Naive thymus-derived CD4-positive, alpha-beta T cell (primary cell): ENCODE measurements at regions not wholly inside any gene's neighbourhood (a gene's known extent, or its start where the extent isn't known, plus 50 kb on each side); places are given as distances from the start of the nearest gene placed in this dataset.
"Not testable (repeated sequence)": the region's sequence is repeated elsewhere in the genome, so short reads cannot be mapped to it uniquely, and the experiment has no call there.

ENCODE experiments used
- ATAC-seq: fragments of 150-1000 bp; cut with Tn5 transposase; 2 replicates; pipeline ENCODE4 v1.10.0; 2021; ENCODE audit warnings: mild to moderate bottlenecking, moderate library complexity
- CTCF ChIA-PET: fragments of 350-600 bp; sonication (Branson Sonifier 250); formaldehyde crosslinking; loops from one replicate; lab custom pipeline; 2021; ENCODE audit warnings: antibody characterized with exemption; lab: Charles Lee
- POLR2A ChIA-PET: fragments of 350-600 bp; sonication (Branson Sonifier 250); formaldehyde crosslinking; loops from one replicate; lab custom pipeline; 2021; ENCODE audit warnings: antibody characterized with exemption, inconsistent platforms; lab: Charles Lee
- DNase-seq, 9 donors: peaks; one replicate each; pipeline versions ENCODE4 v3.0.0 to v3.0.0-alpha.2; 2020 to 2022; ENCODE audit warnings: mixed read lengths in 1 of 9
- H3K27ac ChIP-seq: one replicate; pipeline ENCODE4 v1.7.0; 2013; ENCODE audit warnings: mild to moderate bottlenecking, low read depth, low read length, moderate library complexity
- H3K27me3 ChIP-seq, 2 donors: one replicate each; pipeline ENCODE4 v1.7.0; 2013; ENCODE audit warnings: low read length in 2 of 2, mild to moderate bottlenecking in 2 of 2, moderate library complexity in 2 of 2; ENCODE audit not compliant: control insufficient read depth in 2 of 2, insufficient read depth in 2 of 2
- H3K36me3 ChIP-seq, 3 experiments: 1 replicate in 2 of 3; 2 replicates in 1 of 3; pipeline ENCODE4 v1.7.0; 2013; ENCODE audit warnings: low read length in 3 of 3, mild to moderate bottlenecking in 3 of 3, moderate library complexity in 1 of 3; ENCODE audit not compliant: insufficient read depth in 3 of 3, control insufficient read depth in 2 of 3
- H3K4me1 ChIP-seq, 2 donors: one replicate each; pipeline ENCODE4 v1.7.0; 2013; ENCODE audit warnings: low read length in 2 of 2, mild to moderate bottlenecking in 2 of 2, moderate library complexity in 1 of 2; ENCODE audit not compliant: control insufficient read depth in 2 of 2, insufficient read depth in 2 of 2
- H3K4me3 ChIP-seq: 2 replicates; pipeline ENCODE4 v1.7.0; 2013; ENCODE audit warnings: mild to moderate bottlenecking, low read length
- H3K9me3 ChIP-seq, 3 experiments: 1 replicate in 2 of 3; 2 replicates in 1 of 3; pipeline ENCODE4 v1.7.0; 2013; ENCODE audit warnings: low read length in 3 of 3; ENCODE audit not compliant: control insufficient read depth in 2 of 3
- H3K27ac Mint-ChIP-seq, 9 donors: one replicate each; pipeline ENCODE4 v1.8.0; 2020 to 2022; ENCODE audit warnings: mixed read lengths in 9 of 9, mild to moderate bottlenecking in 8 of 9, moderate library complexity in 5 of 9, inconsistent platforms in 2 of 9
- H3K27me3 Mint-ChIP-seq, 5 donors: one replicate each; pipeline ENCODE4 v1.8.0; 2021 to 2022; ENCODE audit warnings: mixed read lengths in 5 of 5, mild to moderate bottlenecking in 1 of 5
- H3K36me3 Mint-ChIP-seq, 5 donors: one replicate each; pipeline ENCODE4 v1.8.0; 2020 to 2022; ENCODE audit warnings: mixed read lengths in 5 of 5, mild to moderate bottlenecking in 3 of 5, inconsistent platforms in 1 of 5
- H3K4me1 Mint-ChIP-seq, 7 donors: one replicate each; pipeline ENCODE4 v1.8.0; 2020 to 2022; ENCODE audit warnings: mixed read lengths in 7 of 7, mild to moderate bottlenecking in 3 of 7, inconsistent platforms in 1 of 7
- H3K4me3 Mint-ChIP-seq, 10 donors: one replicate each; pipeline ENCODE4 v1.8.0; 2020 to 2022; ENCODE audit warnings: mild to moderate bottlenecking in 10 of 10, mixed read lengths in 10 of 10, moderate library complexity in 6 of 10, inconsistent platforms in 2 of 10
- H3K9me3 Mint-ChIP-seq, 11 donors: one replicate each; pipeline ENCODE4 v1.8.0; 2020 to 2022; ENCODE audit warnings: mixed read lengths in 11 of 11, mild to moderate bottlenecking in 4 of 11, inconsistent platforms in 1 of 11, moderate library complexity in 1 of 11
- intact Hi-C, 2 donors: fragments of 100-400 bp; cut with micrococcal nuclease; formaldehyde crosslinking; loops; one replicate each; pipeline ENCODE4 v1.15.1; 2023

DNA sequence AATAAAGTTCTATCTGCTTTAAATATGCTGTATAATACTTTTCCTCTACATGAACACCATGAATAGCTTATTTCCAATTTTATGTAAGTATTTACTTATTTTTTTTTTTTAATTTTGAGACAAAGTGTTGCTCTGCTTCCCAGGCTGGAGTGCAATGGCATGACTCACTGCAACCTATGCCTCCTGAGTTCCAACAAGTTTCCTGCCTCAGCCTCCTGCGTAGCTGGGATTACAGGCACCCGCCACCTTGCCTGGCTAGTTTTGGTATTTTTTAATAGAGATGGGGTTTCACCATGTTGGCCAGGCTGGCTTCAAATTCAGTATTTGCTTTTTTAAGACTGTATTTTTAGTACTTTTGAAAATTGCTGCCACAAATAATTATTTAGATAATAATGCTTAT is 1365.9 kb downstream of the GRIK2 start:
- ATAC-seq (no peak), DNase-seq (no peak)
- no peaks in the 10 kb centered on the region for H3K27me3 ChIP-seq
- intact Hi-C loops, result no loop called here
- ChIA-PET CTCF (no interaction called here), POLR2A (no interaction called here)
- no peaks in the 10 kb centered on the region for H3K4me1 ChIP-seq
- H3K9me3 ChIP-seq, result no peaks in the 10 kb centered on the region
- Mint-ChIP-seq H3K36me3 (no peaks in the 10 kb centered on the region), H3K4me3 (no peak overlapping the region), H3K27me3 (no peaks in the 10 kb centered on the region), H3K9me3 (peaks cover 0 to 9% (median 4%) of the 10 kb centered on the region in 11 donors), H3K4me1 (no peaks in the 10 kb centered on the region), H3K27ac (no peak overlapping the region)
- H3K27ac ChIP-seq, result no peak overlapping the region
- H3K4me3 ChIP-seq, result no peak overlapping the region
- no peaks in the 10 kb centered on the region for H3K36me3 ChIP-seq

DNA sequence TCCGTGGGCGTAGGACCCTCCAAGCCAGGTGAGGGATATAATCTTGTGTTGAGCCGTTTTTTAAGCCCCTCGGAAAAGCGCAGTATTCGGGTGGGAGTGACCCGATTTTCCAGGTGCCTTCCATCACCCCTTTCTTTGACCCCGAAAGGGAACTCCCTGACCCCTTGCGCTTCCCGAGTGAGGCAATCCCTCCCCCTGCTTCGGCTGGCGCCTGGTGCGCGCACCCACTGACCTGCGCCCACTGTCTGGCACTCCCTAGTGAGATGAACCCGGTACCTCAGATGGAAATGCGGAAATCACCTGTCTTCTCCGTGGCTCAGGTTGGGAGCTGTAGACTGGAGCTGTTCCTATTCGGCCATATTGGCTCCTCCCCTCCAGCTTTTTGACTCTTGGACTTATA is 1365.0 kb downstream of the GRIK2 start:
- intact Hi-C loops, H3K27ac Mint-ChIP-seq, H3K4me1 ChIP-seq, POLR2A ChIA-PET, DNase-seq, CTCF ChIA-PET, H3K4me3 ChIP-seq, H3K9me3 Mint-ChIP-seq, H3K36me3 ChIP-seq, ATAC-seq, H3K27ac ChIP-seq, H3K27me3 Mint-ChIP-seq, H3K4me1 Mint-ChIP-seq, H3K4me3 Mint-ChIP-seq, H3K27me3 ChIP-seq, H3K9me3 ChIP-seq, H3K36me3 Mint-ChIP-seq: not testable (repeated sequence)

DNA sequence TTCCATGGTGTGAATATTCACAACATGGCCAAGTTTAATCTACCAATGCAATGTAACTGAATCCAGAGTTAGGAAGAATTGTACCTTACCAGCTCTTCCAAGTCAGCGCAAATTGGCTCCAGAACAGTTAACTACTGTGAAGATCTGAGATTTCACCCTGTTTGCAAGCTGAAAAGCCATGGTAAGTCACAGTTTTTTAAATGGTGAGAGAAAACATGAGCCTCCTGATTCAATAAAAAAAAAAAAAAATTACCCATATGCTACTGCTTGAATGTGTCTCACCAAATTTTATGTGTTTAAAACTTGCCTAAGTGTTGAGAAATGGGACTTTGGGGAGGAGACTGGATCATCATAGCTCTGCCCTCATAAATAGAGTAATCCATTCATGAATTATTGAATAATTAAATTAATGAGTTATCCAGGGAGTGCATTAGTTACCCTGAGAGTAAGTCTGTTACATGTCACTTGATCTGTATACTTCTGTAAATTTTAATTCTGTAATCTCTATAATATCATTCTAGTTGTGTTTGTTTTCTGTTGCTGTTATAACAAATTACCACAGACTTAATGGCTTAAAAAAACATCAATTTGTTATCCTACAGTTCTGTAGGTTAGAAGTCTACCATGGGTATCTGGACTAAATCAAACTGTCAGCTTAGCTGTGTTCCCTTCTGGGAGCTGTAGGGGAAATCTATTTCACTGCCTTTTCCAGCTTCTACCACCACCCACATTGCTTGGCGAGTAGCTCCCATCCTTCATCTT is 1355.9 kb downstream of the GRIK2 start:
- no peak for DNase-seq
- Histone ChIP-seq H3K27me3 (no peaks in the 10 kb centered on the region), H3K36me3 (no peaks in the 10 kb centered on the region), H3K9me3 (peaks cover 0 to 11% (median 0%) of the 10 kb centered on the region in 3 experiments), H3K4me1 (no peaks in the 10 kb centered on the region), H3K27ac (no peak overlapping the region), H3K4me3 (no peak overlapping the region)
- ATAC-seq, result no peak
- no peaks in the 10 kb centered on the region for H3K4me1 Mint-ChIP-seq
- H3K4me3 Mint-ChIP-seq, result no peak overlapping the region
- H3K27me3 Mint-ChIP-seq, result no peaks in the 10 kb centered on the region
- H3K27ac Mint-ChIP-seq, result no peak overlapping the region
- peaks cover 0 to 5% (median 2%) of the 10 kb centered on the region in 11 donors for H3K9me3 Mint-ChIP-seq
- POLR2A ChIA-PET, result no interaction called here
- CTCF ChIA-PET, result no interaction called here
- intact Hi-C loops, result no loop called here
- no peaks in the 10 kb centered on the region for H3K36me3 Mint-ChIP-seq

DNA sequence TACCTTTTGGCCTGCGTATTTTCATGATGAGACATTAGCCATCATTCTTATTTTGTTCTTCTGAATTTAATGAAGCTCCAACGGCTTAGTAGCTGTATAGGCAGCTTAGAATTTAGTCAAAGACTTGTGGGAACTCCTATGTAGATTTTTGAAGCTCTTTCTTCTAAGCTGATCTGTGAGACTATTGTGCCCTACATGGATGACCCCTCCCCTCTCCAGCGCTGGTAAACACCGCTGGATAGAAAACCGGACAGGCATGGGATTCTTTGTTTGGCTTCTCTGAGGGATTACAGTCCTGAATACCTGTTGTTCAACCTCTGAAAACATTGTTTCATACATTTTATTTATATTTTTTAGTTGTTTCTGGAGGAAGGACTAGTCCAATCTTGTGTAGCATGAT is 1353.4 kb downstream of the GRIK2 start:
- H3K9me3 ChIP-seq, result peaks cover 0 to 11% (median 0%) of the 10 kb centered on the region in 3 experiments
- no peak overlapping the region for H3K4me3 ChIP-seq
- ATAC-seq, result no peak
- Mint-ChIP-seq H3K4me1 (no peaks in the 10 kb centered on the region), H3K9me3 (peaks cover 0 to 5% (median 0%) of the 10 kb centered on the region in 11 donors), H3K27ac (no peak overlapping the region), H3K27me3 (no peaks in the 10 kb centered on the region), H3K4me3 (no peak overlapping the region), H3K36me3 (no peaks in the 10 kb centered on the region)
- CTCF ChIA-PET, result no interaction called here
- H3K4me1 ChIP-seq, result no peaks in the 10 kb centered on the region
- H3K27me3 ChIP-seq, result no peaks in the 10 kb centered on the region
- POLR2A ChIA-PET, result no interaction called here
- intact Hi-C loops, result no loop called here
- DNase-seq, result no peak
- H3K27ac ChIP-seq, result no peak overlapping the region
- H3K36me3 ChIP-seq, result no peaks in the 10 kb centered on the region

DNA sequence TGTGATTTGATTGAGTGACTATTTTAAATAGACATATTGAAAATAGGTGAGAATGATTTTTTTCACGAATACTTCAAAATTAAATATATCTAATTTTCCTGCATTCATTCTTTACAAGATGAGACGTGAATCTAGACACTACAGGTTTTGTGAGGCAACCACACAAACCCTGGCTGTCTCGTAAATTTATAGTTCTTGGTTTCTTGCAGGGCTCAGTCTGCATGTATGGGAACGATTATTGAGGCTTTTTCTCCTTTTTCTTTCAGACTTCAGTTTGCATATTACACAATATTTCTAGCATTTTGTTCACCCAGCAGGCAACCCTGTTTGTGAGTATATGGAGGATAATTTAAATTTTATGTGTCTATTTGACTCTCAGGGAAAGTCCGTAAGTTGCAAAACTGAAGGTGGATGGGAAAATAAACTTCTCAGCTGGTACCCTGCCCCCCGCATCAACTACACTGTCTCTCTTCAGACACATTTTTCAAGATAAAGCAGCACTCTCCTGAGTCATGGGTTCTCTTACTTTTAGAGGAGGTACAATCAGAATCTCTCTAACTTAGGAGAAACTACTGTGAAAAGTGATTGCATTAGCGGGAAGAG is 1349.3 kb downstream of the GRIK2 start:
- H3K36me3 Mint-ChIP-seq, result no peaks in the 10 kb centered on the region
- no peaks in the 10 kb centered on the region for H3K4me1 Mint-ChIP-seq
- Histone ChIP-seq H3K27me3 (no peaks in the 10 kb centered on the region), H3K27ac (no peak overlapping the region), H3K9me3 (no peaks in the 10 kb centered on the region), H3K4me1 (no peaks in the 10 kb centered on the region), H3K36me3 (no peaks in the 10 kb centered on the region), H3K4me3 (no peak overlapping the region)
- DNase-seq, result no peak
- no peaks in the 10 kb centered on the region for H3K27me3 Mint-ChIP-seq
- peaks cover 0 to 3% (median 0%) of the 10 kb centered on the region in 11 donors for H3K9me3 Mint-ChIP-seq
- no peak overlapping the region for H3K27ac Mint-ChIP-seq
- H3K4me3 Mint-ChIP-seq, result no peak overlapping the region
- ChIA-PET POLR2A (no interaction called here), CTCF (no interaction called here)
- no peak for ATAC-seq
- intact Hi-C loops, result no loop called here

DNA sequence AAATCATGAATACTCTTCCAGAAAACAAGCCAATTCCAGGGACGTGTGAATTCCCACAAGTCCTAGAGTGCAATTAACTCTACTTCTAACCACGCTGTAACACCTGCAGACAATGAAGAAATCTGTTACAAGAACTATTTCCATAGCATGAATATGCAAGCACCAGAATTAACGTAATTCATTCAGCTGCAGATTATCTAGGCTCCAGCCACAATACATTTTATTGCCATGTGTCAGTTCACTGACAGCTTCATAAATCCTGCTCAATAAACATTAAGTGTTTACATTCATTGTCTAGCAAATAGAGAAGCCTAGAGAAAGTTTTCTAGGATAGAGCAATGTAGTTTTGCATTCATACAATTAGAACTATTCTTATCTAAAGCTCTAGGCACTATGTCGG is 1348.5 kb downstream of the GRIK2 start:
- Histone ChIP-seq H3K9me3 (no peaks in the 10 kb centered on the region), H3K36me3 (no peaks in the 10 kb centered on the region), H3K27ac (no peak overlapping the region), H3K27me3 (no peaks in the 10 kb centered on the region), H3K4me1 (no peaks in the 10 kb centered on the region), H3K4me3 (no peak overlapping the region)
- no peaks in the 10 kb centered on the region for H3K27me3 Mint-ChIP-seq
- ChIA-PET POLR2A (no interaction called here), CTCF (no interaction called here)
- ATAC-seq, result no peak
- DNase-seq, result no peak
- H3K9me3 Mint-ChIP-seq, result peaks cover 0 to 3% (median 0%) of the 10 kb centered on the region in 11 donors
- no peaks in the 10 kb centered on the region for H3K4me1 Mint-ChIP-seq
- no peak overlapping the region for H3K4me3 Mint-ChIP-seq
- H3K36me3 Mint-ChIP-seq, result no peaks in the 10 kb centered on the region
- intact Hi-C loops, result no loop called here
- no peak overlapping the region for H3K27ac Mint-ChIP-seq

DNA sequence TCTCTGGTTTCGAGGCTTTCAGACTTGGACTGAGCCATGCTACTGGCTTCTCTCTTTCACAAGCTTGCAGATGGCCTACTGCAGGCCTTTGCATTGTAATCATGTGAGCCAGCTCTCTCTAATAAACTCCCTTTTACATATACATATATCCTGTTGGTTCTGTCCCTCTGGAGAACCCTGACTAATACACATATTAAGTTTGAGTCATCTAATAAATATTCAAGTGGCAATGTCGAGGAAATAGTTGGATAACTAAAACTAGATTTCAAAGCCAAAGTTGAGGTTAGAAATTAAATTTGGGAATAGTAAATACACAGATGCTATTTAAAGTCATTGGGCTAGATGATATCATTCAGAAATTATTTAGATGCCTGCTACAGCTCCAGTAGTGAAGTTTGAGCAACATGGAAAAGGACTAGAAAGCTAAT is 1343.4 kb downstream of the GRIK2 start:
- peaks cover 0 to 5% (median 0%) of the 10 kb centered on the region in 11 donors for H3K9me3 Mint-ChIP-seq
- ATAC-seq, result no peak

More for the DNA sequence above, 1343.4 kb downstream of the GRIK2 start:
- H3K4me1 ChIP-seq, result no peaks in the 10 kb centered on the region
- Mint-ChIP-seq H3K27ac (no peak overlapping the region), H3K36me3 (no peaks in the 10 kb centered on the region), H3K27me3 (no peaks in the 10 kb centered on the region), H3K4me1 (no peaks in the 10 kb centered on the region), H3K4me3 (no peak overlapping the region)
- no peak for DNase-seq
- H3K27me3 ChIP-seq, result no peaks in the 10 kb centered on the region
- intact Hi-C loops, result no loop called here
- no peak overlapping the region for H3K4me3 ChIP-seq
- H3K9me3 ChIP-seq, result no peaks in the 10 kb centered on the region
- H3K27ac ChIP-seq, result no peak overlapping the region
- H3K36me3 ChIP-seq, result no peaks in the 10 kb centered on the region
- ChIA-PET POLR2A (no interaction called here), CTCF (no interaction called here)
